ENCODE measurements at regions not wholly inside any gene's neighbourhood (a gene's known extent, or its start where the extent isn't known, plus 50 kb on each side); places are given as distances from the start of the nearest gene placed in this dataset.

- intact Hi-C loops (cut with micrococcal nuclease; ENCODE audit: unreplicated experiment), result no loop called here
- POLR2A ChIA-PET (ENCODE audit: unreplicated experiment), result no interaction called here
Observed at GRCh38 chr4:11232015-11232414, 196.7 kb downstream of the HS3ST1 start.

GRCh38 chr4:11230866-11231265 is 197.8 kb downstream of the HS3ST1 start:
- H3F3A ChIP-seq (ENCODE audit: insufficient read depth, low read depth), result no peaks in the 10 kb centered on the region
- no peak overlapping the region for H2AFZ ChIP-seq
- ChIA-PET POLR2A (ENCODE audit: unreplicated experiment) (no interaction called here), CTCF (no interaction called here)
- peaks cover 6% of the 10 kb centered on the region; the same call in 1 of the 2 replicates for H3K4me1 ChIP-seq (replicated peaks; ENCODE audit: insufficient read depth)
- no peaks in the 10 kb centered on the region for H3K36me3 ChIP-seq (ENCODE audit: low read depth)
- no peaks in the 10 kb centered on the region for H3K9me2 ChIP-seq (ENCODE audit: insufficient read depth)
- no peaks in the 10 kb centered on the region for H3K27me3 ChIP-seq (ENCODE audit: insufficient read depth, low read depth)
- H3K79me2 ChIP-seq (ENCODE audit: low read depth), result no peaks in the 10 kb centered on the region
- no peak for DNase-seq
- H3K9me3 ChIP-seq (ENCODE audit: insufficient read depth, low read depth), result no peaks in the 10 kb centered on the region
- H4K20me1 ChIP-seq (ENCODE audit: insufficient read depth), result no peaks in the 10 kb centered on the region
- BruUV-seq (replicated peaks), result no TSS peak
- H3K4me2 ChIP-seq, result no peak overlapping the region
- intact Hi-C loops (cut with micrococcal nuclease; ENCODE audit: unreplicated experiment), result no loop called here
- H3K4me3 ChIP-seq, result no peak overlapping the region
- no peak for TF ChIP-seq CTCF (conservative IDR thresholded peaks at IDR 0.05)
- TF ChIP-seq EZH2 (IDR thresholded peaks at IDR 0.05; ENCODE audit: low read depth), result no peak
- no peak overlapping the region for H3K27ac ChIP-seq

More at GRCh38 chr4:11232015-11232414, 196.7 kb downstream of the HS3ST1 start:
- Histone ChIP-seq H2AFZ (no peak overlapping the region), H3K4me2 (no peak overlapping the region), H3K9me3 (ENCODE audit: insufficient read depth, low read depth) (no peaks in the 10 kb centered on the region), H3K27ac (no peak overlapping the region), H3K4me1 (replicated peaks; ENCODE audit: insufficient read depth) (peaks cover 6% of the 10 kb centered on the region; the same call in 1 of the 2 replicates), H4K20me1 (ENCODE audit: insufficient read depth) (no peaks in the 10 kb centered on the region), H3K4me3 (no peak overlapping the region), H3K79me2 (ENCODE audit: low read depth) (no peaks in the 10 kb centered on the region), H3K36me3 (ENCODE audit: low read depth) (no peaks in the 10 kb centered on the region), H3F3A (ENCODE audit: insufficient read depth, low read depth) (no peaks in the 10 kb centered on the region), H3K9me2 (ENCODE audit: insufficient read depth) (no peaks in the 10 kb centered on the region), H3K27me3 (ENCODE audit: insufficient read depth, low read depth) (no peaks in the 10 kb centered on the region)
- BruUV-seq (replicated peaks), result no TSS peak
- no peak for DNase-seq
- CTCF ChIA-PET, result no interaction called here
- TF ChIP-seq EZH2 (IDR thresholded peaks at IDR 0.05; ENCODE audit: low read depth), result no peak
- TF ChIP-seq CTCF (conservative IDR thresholded peaks at IDR 0.05), result no peak

GRCh38 chr4:11228530-11228929 is 200.2 kb downstream of the HS3ST1 start:
- ChIA-PET CTCF (no interaction called here), POLR2A (ENCODE audit: unreplicated experiment) (interaction anchor here (0.6 kb wide), 1 partner anchor 412 kb away, joined by 3 read pairs; no protein-coding TSS in a partner anchor)
- Histone ChIP-seq H3K27me3 (ENCODE audit: insufficient read depth, low read depth) (no peaks in the 10 kb centered on the region), H3K27ac (no peak overlapping the region), H3K9me2 (ENCODE audit: insufficient read depth) (no peaks in the 10 kb centered on the region), H3K36me3 (ENCODE audit: low read depth) (no peaks in the 10 kb centered on the region), H3K4me3 (no peak overlapping the region), H3K4me1 (replicated peaks; ENCODE audit: insufficient read depth) (peaks cover 6% of the 10 kb centered on the region; the same call in 1 of the 2 replicates), H3K9me3 (ENCODE audit: insufficient read depth, low read depth) (no peaks in the 10 kb centered on the region), H3F3A (ENCODE audit: insufficient read depth, low read depth) (no peaks in the 10 kb centered on the region), H2AFZ (no peak overlapping the region), H3K79me2 (ENCODE audit: low read depth) (no peaks in the 10 kb centered on the region), H4K20me1 (ENCODE audit: insufficient read depth) (no peaks in the 10 kb centered on the region), H3K4me2 (0 out of 2 replicates have a peak overlapping the region, but pooled peaks have one; percentile 16)
- TF ChIP-seq EZH2 (IDR thresholded peaks at IDR 0.05; ENCODE audit: low read depth) (no peak), CTCF (conservative IDR thresholded peaks at IDR 0.05) (no peak)
- no TSS peak for BruUV-seq (replicated peaks)
- intact Hi-C loops (cut with micrococcal nuclease; ENCODE audit: unreplicated experiment), result no loop called here
- DNase-seq, result peak in 1 of 2 experiments; percentile 47
